H9 (cell line): ENCODE measurements at regions not wholly inside any gene's neighbourhood (a gene's known extent, or its start where the extent isn't known, plus 50 kb on each side); places are given as distances from the start of the nearest gene placed in this dataset.

ENCODE experiments used
- DNase-seq: peaks from one replicate; pipeline ENCODE4 v3.0.0-alpha.2; 2017
- H2AFZ ChIP-seq: one replicate; pipeline ENCODE4 v1.6.1; 2013; ENCODE audit warnings: mild to moderate bottlenecking, low read length, control low read depth, moderate library complexity
- H2AK5ac ChIP-seq: 2 replicates; pipeline ENCODE4 v1.6.1; 2013; ENCODE audit warnings: low read length, control low read depth, mixed read lengths; ENCODE audit not compliant: insufficient read length
- H2BK120ac ChIP-seq: one replicate; pipeline ENCODE4 v1.6.1; 2013; ENCODE audit warnings: low read depth, mild to moderate bottlenecking, low read length, control low read depth, inconsistent platforms; ENCODE audit not compliant: poor library complexity, severe bottlenecking
- H2BK12ac ChIP-seq: 2 replicates; pipeline ENCODE4 v1.6.1; 2013; ENCODE audit warnings: low read length, control low read depth, mixed read lengths, low read depth; ENCODE audit not compliant: insufficient read length
- H2BK15ac ChIP-seq: 2 replicates; pipeline ENCODE4 v1.6.1; 2013; ENCODE audit warnings: low read depth, low read length, control low read depth
- H2BK20ac ChIP-seq: one replicate; pipeline ENCODE4 v1.6.1; 2013; ENCODE audit warnings: low read depth, mild to moderate bottlenecking, low read length, control low read depth, inconsistent platforms; ENCODE audit not compliant: poor library complexity, severe bottlenecking
- H2BK5ac ChIP-seq: 2 replicates; pipeline ENCODE4 v1.6.1; 2013; ENCODE audit warnings: low read length, control low read depth, mixed read lengths; ENCODE audit not compliant: insufficient read length
- H3K14ac ChIP-seq: 2 replicates; pipeline ENCODE4 v1.6.1; 2013; ENCODE audit warnings: low read length, control low read depth; ENCODE audit not compliant: insufficient read depth
- H3K18ac ChIP-seq: 2 replicates; pipeline ENCODE4 v1.6.1; 2013; ENCODE audit warnings: low read depth, mild to moderate bottlenecking, mixed read lengths, low read length, control low read depth; ENCODE audit not compliant: insufficient read length
- H3K23ac ChIP-seq: 2 replicates; pipeline ENCODE4 v1.6.1; 2013; ENCODE audit warnings: low read length, control low read depth, mixed read lengths, low read depth; ENCODE audit not compliant: insufficient read length
- H3K23me2 ChIP-seq: 2 replicates; pipeline ENCODE4 v1.6.1; 2013; ENCODE audit warnings: low read depth, mild to moderate bottlenecking, mixed read lengths, low read length, control low read depth; ENCODE audit not compliant: insufficient read length, poor library complexity, severe bottlenecking
- H3K27ac ChIP-seq: 2 replicates; pipeline ENCODE4 v1.5.1; 2013; ENCODE audit warnings: low read length, control low read depth, mixed read lengths, low read depth; ENCODE audit not compliant: insufficient read length
- H3K27me3 ChIP-seq: 2 replicates; pipeline ENCODE4 v1.6.1; 2013; ENCODE audit warnings: low read length, control low read depth, inconsistent platforms; ENCODE audit not compliant: insufficient read depth
- H3K4ac ChIP-seq: 2 replicates; pipeline ENCODE4 v1.6.1; 2013; ENCODE audit warnings: low read depth, mild to moderate bottlenecking, control low read depth, inconsistent platforms, low read length, moderate library complexity
- H3K4me1 ChIP-seq: 2 replicates; pipeline ENCODE4 v1.6.1; 2013; ENCODE audit warnings: low read length, control low read depth, inconsistent platforms; ENCODE audit not compliant: insufficient read depth
- H3K4me2 ChIP-seq: 2 replicates; pipeline ENCODE4 v1.6.1; 2013; ENCODE audit warnings: low read length, control low read depth, mixed read lengths; ENCODE audit not compliant: insufficient read length, insufficient read depth
- H3K56ac ChIP-seq: 2 replicates; pipeline ENCODE4 v1.6.1; 2013; ENCODE audit warnings: low read depth, mild to moderate bottlenecking, mixed read lengths, low read length, control low read depth; ENCODE audit not compliant: insufficient read length
- H3K79me1 ChIP-seq: 2 replicates; pipeline ENCODE4 v1.6.1; 2013; ENCODE audit warnings: low read depth, mild to moderate bottlenecking, moderate library complexity, low read length, control low read depth, inconsistent platforms; ENCODE audit not compliant: insufficient read depth, poor library complexity, severe bottlenecking
- H3K79me2 ChIP-seq: 2 replicates; pipeline ENCODE4 v1.6.1; 2013; ENCODE audit warnings: low read length, control low read depth, inconsistent platforms; ENCODE audit not compliant: insufficient read depth
- H3K9ac ChIP-seq: 2 replicates; pipeline ENCODE4 v1.6.1; 2013; ENCODE audit warnings: low read length, control low read depth, mixed read lengths; ENCODE audit not compliant: insufficient read length; ENCODE audit errors: extremely low read depth
- H3K9me3 ChIP-seq: one replicate; pipeline ENCODE4 v1.6.1; 2013; ENCODE audit warnings: low read depth, low read length, inconsistent platforms; ENCODE audit not compliant: control insufficient read depth
- H3T11ph ChIP-seq: one replicate; pipeline ENCODE4 v1.6.1; 2013; ENCODE audit warnings: mild to moderate bottlenecking, low read length, control low read depth, inconsistent platforms
- H4K20me1 ChIP-seq: one replicate; pipeline ENCODE4 v1.6.1; 2013; ENCODE audit not compliant: control insufficient read depth, insufficient read length, insufficient read depth
- H4K5ac ChIP-seq: 2 replicates; pipeline ENCODE4 v1.6.1; 2013; ENCODE audit warnings: low read depth, mild to moderate bottlenecking, mixed read lengths, low read length, control low read depth; ENCODE audit not compliant: insufficient read length
- H4K8ac ChIP-seq: replicated peaks from 2 replicates; pipeline ENCODE4 v1.6.1; 2013; ENCODE audit warnings: low read length, control low read depth, mixed read lengths, low read depth; ENCODE audit not compliant: insufficient read length
- H4K91ac ChIP-seq: 2 replicates; pipeline ENCODE4 v1.6.1; 2013; ENCODE audit warnings: low read depth, mild to moderate bottlenecking, moderate library complexity, mixed read lengths, low read length, control low read depth; ENCODE audit not compliant: insufficient read length
- H3K27ac Mint-ChIP-seq, 3 experiments: 2 replicates in 2 of 3; 3 replicates in 1 of 3; pipeline ENCODE4 v1.8.0; 2020 to 2021; ENCODE audit warnings: mixed read lengths in 3 of 3, mild to moderate bottlenecking in 1 of 3, moderate library complexity in 1 of 3
- H3K27me3 Mint-ChIP-seq: 2 replicates; pipeline ENCODE4 v1.8.0; 2021; ENCODE audit warnings: low read depth, mild to moderate bottlenecking, moderate library complexity, mixed read lengths
- H3K36me3 Mint-ChIP-seq, 3 experiments: 2 replicates in 2 of 3; 3 replicates in 1 of 3; pipeline ENCODE4 v1.8.0; 2020 to 2021; ENCODE audit warnings: low read depth in 3 of 3, mixed read lengths in 3 of 3; ENCODE audit not compliant: insufficient read depth in 1 of 3
- H3K4me1 Mint-ChIP-seq, 2 experiments: 2 replicates each; pipeline ENCODE4 v1.8.0; 2020; ENCODE audit warnings: mixed read lengths in 2 of 2
- H3K4me3 Mint-ChIP-seq, 2 experiments: 2 replicates in 1 of 2; 3 replicates in 1 of 2; pipeline ENCODE4 v1.8.0; 2020 to 2021; ENCODE audit warnings: mild to moderate bottlenecking in 2 of 2, mixed read lengths in 2 of 2, moderate library complexity in 1 of 2
- H3K9me3 Mint-ChIP-seq, 2 experiments: 2 replicates in 1 of 2; 3 replicates in 1 of 2; pipeline ENCODE4 v1.8.0; 2020; ENCODE audit warnings: mild to moderate bottlenecking in 2 of 2, mixed read lengths in 2 of 2, moderate library complexity in 1 of 2
- CTCF ChIP-seq: fragments of 200-600 bp; sonication (generic); conservative IDR thresholded peaks from 3 replicates; pipeline ENCODE4 v1.8.0; 2021; ENCODE audit warnings: antibody characterized with exemption, mild to moderate bottlenecking
- WGBS: extraction: QIAGEN DNeasy Blood & Tissue Kit; methylation state at CpG from one replicate; pipeline ENCODE4 v1.1.7; 2013; ENCODE audit warnings: missing lambda C conversion rate, low lambda C conversion rate, mixed read lengths; ENCODE audit not compliant: insufficient read length; ENCODE audit errors: extremely low coverage; 5-methylcytosine and 5-hydroxymethylcytosine counted together

GRCh38 chr14:89490466-89490865, 73.4 kb upstream of the FOXN3 start:
- Histone ChIP-seq H3K27ac (no peak overlapping the region), H2BK5ac (no peak overlapping the region), H4K20me1 (no peaks in the 10 kb centered on the region), H2BK12ac (no peak overlapping the region), H2BK20ac (no peak overlapping the region), H4K8ac (no peak overlapping the region), H3K56ac (no peak overlapping the region), H3K9ac (no peak overlapping the region), H2BK15ac (no peak overlapping the region), H3K23ac (no peak overlapping the region), H3K4me1 (peaks cover 7% of the 10 kb centered on the region), H3K9me3 (no peaks in the 10 kb centered on the region), H3K79me1 (no peaks in the 10 kb centered on the region), H2AFZ (no peak overlapping the region), H3K4ac (no peak overlapping the region), H3K4me2 (no peak overlapping the region), H4K91ac (no peak overlapping the region), H4K5ac (no peak overlapping the region), H3K18ac (no peak overlapping the region), H3T11ph (no peak overlapping the region), H2BK120ac (no peak overlapping the region), H3K79me2 (no peaks in the 10 kb centered on the region; the same call in 1 of the 2 replicates), H3K27me3 (no peaks in the 10 kb centered on the region), H2AK5ac (no peak overlapping the region), H3K14ac (no peak overlapping the region), H3K23me2 (no peaks in the 10 kb centered on the region)
- Mint-ChIP-seq H3K4me3 (no peak overlapping the region), H3K9me3 (no peaks in the 10 kb centered on the region), H3K27ac (peak overlapping the region in 2 of 3 experiments; percentile 55 to 73; a peak in 4 of 7 replicates), H3K4me1 (peaks cover 59 to 62% of the 10 kb centered on the region in 2 experiments), H3K27me3 (no peaks in the 10 kb centered on the region), H3K36me3 (peaks cover 4 to 11% (median 8%) of the 10 kb centered on the region in 3 experiments; a peak in 5 of 7 replicates)
- no peak for DNase-seq
- WGBS, result no CpG with 5 or more reads among the region's 5 CpGs
- no peak for TF ChIP-seq CTCF
